SK-N-SH (cell line): ENCODE measurements at regions not wholly inside any gene's neighbourhood (a gene's known extent, or its start where the extent isn't known, plus 50 kb on each side); places are given as distances from the start of the nearest gene placed in this dataset.

Source experiments
- CTCF ChIP-seq: fragments of 200-600 bp; sonication (generic); IDR thresholded peaks from 2 replicates; pipeline ENCODE4 v1.6.1; 2017; ENCODE audit warnings: antibody characterized with exemption, mild to moderate bottlenecking, moderate library complexity
- EP300 ChIP-seq, 2 experiments: IDR thresholded peaks; 2 replicates each; pipeline versions ENCODE4 v1.4.0 to v1.6.1; 2012; ENCODE audit warnings: borderline replicate concordance in 1 of 2, low read depth in 1 of 2, low read length in 1 of 2
- EZH2phosphoT487 ChIP-seq: fragments of 200-600 bp; sonication (generic); IDR thresholded peaks from 2 replicates; pipeline ENCODE4 v1.6.1; 2017; ENCODE audit warnings: low read depth, mixed run types, mild to moderate bottlenecking, antibody characterized with exemption, moderate library complexity, borderline replicate concordance
- MAX ChIP-seq: IDR thresholded peaks from 2 replicates; pipeline ENCODE4 v1.4.0; 2012; ENCODE audit warnings: low read depth
- NRF1 ChIP-seq: IDR thresholded peaks from 2 replicates; pipeline ENCODE4 v1.6.1; 2012; ENCODE audit warnings: low read depth, mild to moderate bottlenecking, low read length
- PBX3 ChIP-seq: IDR thresholded peaks from 2 replicates; pipeline ENCODE4; 2012
- POLR2AphosphoS5 ChIP-seq: IDR thresholded peaks from 2 replicates; pipeline ENCODE4 v1.6.1; 2012; ENCODE audit warnings: low read depth, low read length
- REST ChIP-seq: IDR thresholded peaks from 2 replicates; pipeline ENCODE4 v1.6.1; 2012; ENCODE audit warnings: mild to moderate bottlenecking, low read depth, low read length, moderate library complexity
- TAF1 ChIP-seq: IDR thresholded peaks from 2 replicates; pipeline ENCODE4 v1.6.1; 2012; ENCODE audit warnings: low read depth, mild to moderate bottlenecking, low read length, moderate library complexity, borderline replicate concordance
- USF2 ChIP-seq: fragments of 150-350 bp; IDR thresholded peaks from 2 replicates; pipeline ENCODE4 v1.6.1; 2017; ENCODE audit warnings: antibody characterized with exemption, low read length, low read depth, borderline replicate concordance
- YY1 ChIP-seq: IDR thresholded peaks from 2 replicates; pipeline ENCODE4 v1.4.0; 2012; ENCODE audit warnings: low read depth, mild to moderate bottlenecking

- no peak for TF ChIP-seq CTCF
- TF ChIP-seq USF2 = no peak
- TF ChIP-seq YY1 = no peak
- no peak for TF ChIP-seq POLR2AphosphoS5
- TF ChIP-seq TAF1 = no peak
- TF ChIP-seq NRF1 = no peak
- no peak for TF ChIP-seq EZH2phosphoT487
- TF ChIP-seq REST = no peak
- no peak for TF ChIP-seq MAX
- no peak for TF ChIP-seq EP300 (IDR thresholded peaks at IDR 0.05; ENCODE audit: borderline replicate concordance in 1 of 2, low read depth in 1 of 2, low read length in 1 of 2)
- no peak for TF ChIP-seq PBX3
These were observed 363.7 kb upstream of the SOX9 start for GRCh38 chr17:71757156-71757555.
